ENCODE measurements at regions not wholly inside any gene's neighbourhood (a gene's known extent, or its start where the extent isn't known, plus 50 kb on each side); places are given as distances from the start of the nearest gene placed in this dataset.

DNA sequence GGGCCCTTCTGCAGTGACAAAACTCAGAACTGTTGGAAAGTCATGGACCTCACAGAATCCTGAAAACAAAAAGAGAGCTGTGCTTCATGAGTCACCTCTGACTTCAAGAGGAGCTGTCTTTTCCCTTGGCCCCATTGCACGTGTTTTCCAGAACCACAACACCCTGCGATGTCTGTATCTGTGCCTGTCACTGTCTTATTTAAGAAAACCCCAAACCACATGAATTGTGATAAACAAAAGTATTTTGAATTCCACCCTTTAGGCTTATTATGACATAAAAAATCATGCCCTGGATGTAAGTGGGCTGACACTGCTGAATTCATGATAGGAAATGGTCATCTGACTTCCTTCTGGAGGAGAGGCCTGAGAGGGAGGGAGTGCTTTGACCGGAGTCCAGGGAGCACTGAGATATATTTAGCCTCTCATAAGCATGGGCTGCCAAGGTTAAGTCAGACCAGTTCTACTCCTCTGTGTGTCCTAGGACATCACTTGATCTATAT is 96.4 kb upstream of the DUSP22 start:
- intact Hi-C loops (cut with micrococcal nuclease; ENCODE audit: unreplicated experiment) (no loop called here), in situ Hi-C loops (cut with MboI) (no loop called here)
- no TSS peak for BruUV-seq (replicated peaks)
- ChIA-PET RAD21 (ENCODE audit: unreplicated experiment) (interaction anchor here (1.0 to 15.3 kb wide), 3 partner anchors 13 to 195 kb away, joined by 3 to 519 read pairs (median 3); partner anchors contain the start of gene IRF4), SMC1A (ENCODE audit: uncharacterized antibody, unreplicated experiment) (interaction anchor here (0.8 to 25.0 kb wide), 6 partner anchors 8 to 160 kb away, joined by 3 to 748 read pairs (median 4); no protein-coding TSS in a partner anchor), CTCF (interaction anchor here (1.0 to 16.8 kb wide), 6 partner anchors 9 to 397 kb away, joined by 3 to 460 read pairs (median 4); no protein-coding TSS in a partner anchor), POLR2A (interaction anchor here (0.9 to 9.7 kb wide), 3 partner anchors 9 to 204 kb away, joined by 3 to 139 read pairs (median 4); no protein-coding TSS in a partner anchor)
- 48% methylated on average over 3 of the region's 3 CpGs for WGBS (ENCODE audit: insufficient coverage, insufficient replicate concordance, low lambda C conversion rate, missing lambda C conversion rate)
- TF ChIP-seq ZNF274 (IDR thresholded peaks at IDR 0.05; ENCODE audit: insufficient read depth, insufficient read length) (no peak), RUNX3 (IDR thresholded peaks at IDR 0.05; ENCODE audit: low read length) (peak; percentile 75), BHLHE40 (IDR thresholded peaks at IDR 0.05; ENCODE audit: borderline replicate concordance in 1 of 2, low read depth in 2 of 2, low read length in 1 of 2) (peak; percentile 68 to 69; a peak in 3 of 4 replicates)
- TF ChIP-seq, protein P1, sequence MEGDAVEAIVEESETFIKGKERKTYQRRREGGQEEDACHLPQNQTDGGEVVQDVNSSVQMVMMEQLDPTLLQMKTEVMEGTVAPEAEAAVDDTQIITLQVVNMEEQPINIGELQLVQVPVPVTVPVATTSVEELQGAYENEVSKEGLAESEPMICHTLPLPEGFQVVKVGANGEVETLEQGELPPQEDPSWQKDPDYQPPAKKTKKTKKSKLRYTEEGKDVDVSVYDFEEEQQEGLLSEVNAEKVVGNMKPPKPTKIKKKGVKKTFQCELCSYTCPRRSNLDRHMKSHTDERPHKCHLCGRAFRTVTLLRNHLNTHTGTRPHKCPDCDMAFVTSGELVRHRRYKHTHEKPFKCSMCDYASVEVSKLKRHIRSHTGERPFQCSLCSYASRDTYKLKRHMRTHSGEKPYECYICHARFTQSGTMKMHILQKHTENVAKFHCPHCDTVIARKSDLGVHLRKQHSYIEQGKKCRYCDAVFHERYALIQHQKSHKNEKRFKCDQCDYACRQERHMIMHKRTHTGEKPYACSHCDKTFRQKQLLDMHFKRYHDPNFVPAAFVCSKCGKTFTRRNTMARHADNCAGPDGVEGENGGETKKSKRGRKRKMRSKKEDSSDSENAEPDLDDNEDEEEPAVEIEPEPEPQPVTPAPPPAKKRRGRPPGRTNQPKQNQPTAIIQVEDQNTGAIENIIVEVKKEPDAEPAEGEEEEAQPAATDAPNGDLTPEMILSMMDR (IDR thresholded peaks at IDR 0.05 in 2 of 3, conservative IDR thresholded peaks at IDR 0.05 in 1 of 3; ENCODE audit: control insufficient read depth in 2 of 3, extremely low read depth in 1 of 3, insufficient read depth in 1 of 3, low read depth in 3 of 3, low read length in 3 of 3) = no peak
- Histone ChIP-seq H3K27ac (ENCODE audit: control insufficient read depth, insufficient read depth) (no peak overlapping the region), H2AFZ (ENCODE audit: control insufficient read depth, low read depth, low read length) (no peak overlapping the region), H3K9me3 (replicated peaks; ENCODE audit: control insufficient read depth, insufficient read depth, low read length) (peaks cover 6% of the 10 kb centered on the region), H3K4me1 (ENCODE audit: control insufficient read depth, insufficient read depth, low read length) (peaks cover 48% of the 10 kb centered on the region), H3K4me2 (ENCODE audit: control insufficient read depth, insufficient read depth) (no peak overlapping the region), H3K79me2 (ENCODE audit: control insufficient read depth, insufficient read depth, low read length) (no peaks in the 10 kb centered on the region), H3K27me3 (replicated peaks in 1 of 2; ENCODE audit: control insufficient read depth in 2 of 2, insufficient read depth in 2 of 2, low read length in 1 of 2) (no peaks in the 10 kb centered on the region), H3K4me3 (no peak overlapping the region), H3K36me3 (ENCODE audit: control insufficient read depth in 2 of 2, insufficient read depth in 2 of 2, low read length in 1 of 2) (no peaks in the 10 kb centered on the region), H3K9ac (ENCODE audit: control insufficient read depth, insufficient read depth, low read length) (no peak overlapping the region), H4K20me1 (ENCODE audit: control insufficient read depth, insufficient read depth) (no peaks in the 10 kb centered on the region)
- ATAC-seq = no peak
- DNase-seq (ENCODE audit: low read depth, low spot score) = no peak
- FAIRE-seq = no peak
